Stomach smooth muscle (tissue), 2 donors: ENCODE measurements at regions not wholly inside any gene's neighbourhood (a gene's known extent, or its start where the extent isn't known, plus 50 kb on each side); places are given as distances from the start of the nearest gene placed in this dataset.

Experiments
- H3K27ac ChIP-seq: one replicate; pipeline ENCODE4 v1.7.0; 2013; ENCODE audit warnings: mild to moderate bottlenecking, low read length, inconsistent platforms
- H3K27me3 ChIP-seq, 2 donors: one replicate each; pipeline ENCODE4 v1.7.0; 2013; ENCODE audit warnings: low read length in 2 of 2; ENCODE audit not compliant: insufficient read depth in 2 of 2, control insufficient read depth in 1 of 2
- H3K36me3 ChIP-seq, 2 donors: one replicate each; pipeline ENCODE4 v1.7.0; 2013; ENCODE audit warnings: low read length in 2 of 2; ENCODE audit not compliant: control insufficient read depth in 2 of 2, insufficient read depth in 2 of 2
- H3K4me1 ChIP-seq: one replicate; pipeline ENCODE4 v1.7.0; 2013; ENCODE audit warnings: low read length; ENCODE audit not compliant: control insufficient read depth, insufficient read depth
- H3K4me3 ChIP-seq, 2 donors: one replicate each; pipeline ENCODE4 v1.7.0; 2013; ENCODE audit warnings: low read length in 2 of 2
- H3K9ac ChIP-seq, 2 donors: one replicate each; pipeline ENCODE4 v1.7.0; 2013; ENCODE audit warnings: low read length in 2 of 2, mild to moderate bottlenecking in 1 of 2
- H3K9me3 ChIP-seq, 2 donors: one replicate each; pipeline ENCODE4 v1.7.0; 2013; ENCODE audit warnings: low read length in 2 of 2; ENCODE audit not compliant: control insufficient read depth in 2 of 2
- donor health status: healthy.
- donor health status: Pancreatic carcinoma.

- H3K9me3 ChIP-seq = peaks cover 2% of the 10 kb centered on the region in 2 donors
- no peak overlapping the region for H3K9ac ChIP-seq
- no peaks in the 10 kb centered on the region for H3K4me1 ChIP-seq
- H3K4me3 ChIP-seq = no peak overlapping the region
- H3K27me3 ChIP-seq = no peaks in the 10 kb centered on the region
- no peaks in the 10 kb centered on the region for H3K36me3 ChIP-seq
- no peak overlapping the region for H3K27ac ChIP-seq
Measured at GRCh38 chr12:91240386-91241095, 57.9 kb upstream of the DCN start.

- H3K27ac ChIP-seq = no peak overlapping the region
- H3K9ac ChIP-seq = no peak overlapping the region
- no peaks in the 10 kb centered on the region for H3K36me3 ChIP-seq
- H3K4me1 ChIP-seq = no peaks in the 10 kb centered on the region
- H3K9me3 ChIP-seq = peaks cover 0 to 2% of the 10 kb centered on the region in 2 donors
- no peaks in the 10 kb centered on the region for H3K27me3 ChIP-seq
- no peak overlapping the region for H3K4me3 ChIP-seq
Measured at GRCh38 chr12:91239481-91239880, 56.9 kb upstream of the DCN start.
